Transverse colon (tissue), 4 donors: ENCODE measurements at regions not wholly inside any gene's neighbourhood (a gene's known extent, or its start where the extent isn't known, plus 50 kb on each side); places are given as distances from the start of the nearest gene placed in this dataset.
"Not testable (repeated sequence)": the region's sequence is repeated elsewhere in the genome, so short reads cannot be mapped to it uniquely, and the experiment has no call there.

Source experiments
- DNase-seq: peaks from one replicate; pipeline ENCODE4 v3.0.0-alpha.2; 2019
- H3K27ac ChIP-seq, 4 donors: fragments of 200-600 bp; sonication (generic); 2 replicates each; pipeline ENCODE4 v1.5.1; 2016 to 2018; ENCODE audit warnings: inconsistent platforms in 4 of 4
- H3K27me3 ChIP-seq: fragments of 200-600 bp; sonication (generic); 2 replicates; pipeline ENCODE4 v1.5.1; 2017; ENCODE audit warnings: inconsistent platforms
- H3K36me3 ChIP-seq, 4 donors: fragments of 200-600 bp; sonication (generic); 2 replicates each; pipeline ENCODE4 v1.5.1; 2017 to 2019; ENCODE audit warnings: inconsistent platforms in 4 of 4
- H3K4me1 ChIP-seq, 4 donors: fragments of 200-600 bp; sonication (generic); 2 replicates each; pipeline ENCODE4 v1.5.1; 2017 to 2020; ENCODE audit warnings: inconsistent platforms in 4 of 4
- H3K4me3 ChIP-seq, 4 donors: fragments of 200-600 bp; sonication (generic); 1 replicate in 1 of 4; 2 replicates in 3 of 4; pipeline versions ENCODE4 v1.5.1 to v1.6.1; 2017 to 2019; ENCODE audit warnings: inconsistent platforms in 4 of 4
- H3K9me3 ChIP-seq, 2 donors: fragments of 200-600 bp; sonication (generic); 2 replicates each; pipeline ENCODE4 v1.5.1; 2017 to 2019; ENCODE audit warnings: inconsistent platforms in 2 of 2
- EP300 ChIP-seq: sonication (generic); formaldehyde crosslinking; IDR thresholded peaks from one replicate; pipeline ENCODE4 v1.6.1; 2017; ENCODE audit warnings: antibody characterized with exemption, low read depth
- POLR2A ChIP-seq: fragments of 450-650 bp; IDR thresholded peaks from one replicate; pipeline ENCODE4 v1.6.1; 2016; ENCODE audit warnings: antibody characterized with exemption, mild to moderate bottlenecking, moderate library complexity
- POLR2AphosphoS5 ChIP-seq, 3 donors: sonication (generic); formaldehyde crosslinking; IDR thresholded peaks; one replicate each; pipeline ENCODE4 v1.6.1; 2016; ENCODE audit warnings: antibody characterized with exemption in 3 of 3
- WGBS, 2 donors: methylation state at CpG; one replicate each; pipeline ENCODE4 v1.1.5; 2018; ENCODE audit warnings: low coverage in 1 of 2; 5-methylcytosine and 5-hydroxymethylcytosine counted together
- in situ Hi-C, 4 donors: fragments of 200-750 bp; cut with MboI; loops; one replicate each; pipeline versions ENCODE4 v1.15.0 to v1.15.1; 2017; ENCODE audit warnings: low sequenced_read_pairs in 3 of 4, low pct_ligation_motif_present in 1 of 4, low pct_unique_long_range_greater_than_20kb in 1 of 4
- intact Hi-C: fragments of 100-400 bp; cut with DNase I; formaldehyde crosslinking; loops from one replicate; pipeline ENCODE4 v1.15.1; 2023; ENCODE audit warnings: low total_unique reads
- TF ChIP-seq, protein P1 (sequence below), 5 experiments: fragments of 200-600 bp in 3 of 5; fragments of 450-650 bp in 2 of 5; sonication (generic) in 3 of 5; IDR thresholded peaks; 1 replicate in 2 of 5; 2 replicates in 3 of 5; pipeline ENCODE4 v1.5.1; 2016 to 2017; ENCODE audit warnings: antibody characterized with exemption in 5 of 5, inconsistent platforms in 3 of 5, mild to moderate bottlenecking in 2 of 5, moderate library complexity in 1 of 5

DNA sequence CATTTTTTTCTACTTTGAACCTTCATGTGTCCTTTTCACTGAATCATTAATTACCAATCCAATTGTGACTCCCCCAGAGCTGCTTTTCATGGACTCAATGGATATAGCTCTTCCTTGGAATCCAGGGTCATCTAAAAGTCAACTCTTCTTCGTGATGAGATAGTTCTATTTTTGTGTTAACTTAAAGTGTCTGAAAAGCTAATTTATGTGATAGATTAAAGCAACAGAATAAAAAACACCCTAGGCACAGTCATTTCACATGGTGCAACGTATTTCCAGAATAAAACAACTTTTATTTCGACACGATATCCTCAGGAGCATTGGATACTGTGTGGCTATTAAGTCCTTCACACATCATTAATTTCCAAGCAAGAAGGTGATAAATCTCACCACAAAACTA lies 250.6 kb upstream of the SPHKAP start:
- DNase-seq = no peak
- in situ Hi-C loops (no loop called here), intact Hi-C loops (no loop called here)
- WGBS, 2 donors = 63 to 65% methylated on average over 4 of the region's 4 CpGs
- Histone ChIP-seq H3K4me1 (no peaks in the 10 kb centered on the region), H3K4me3 (no peak overlapping the region), H3K27me3 (no peaks in the 10 kb centered on the region), H3K36me3 (no peaks in the 10 kb centered on the region), H3K9me3 (peaks cover 0 to 3% of the 10 kb centered on the region in 2 donors), H3K27ac (no peak overlapping the region)
- no peak for TF ChIP-seq EP300
- TF ChIP-seq POLR2A = no peak
- TF ChIP-seq, protein P1, sequence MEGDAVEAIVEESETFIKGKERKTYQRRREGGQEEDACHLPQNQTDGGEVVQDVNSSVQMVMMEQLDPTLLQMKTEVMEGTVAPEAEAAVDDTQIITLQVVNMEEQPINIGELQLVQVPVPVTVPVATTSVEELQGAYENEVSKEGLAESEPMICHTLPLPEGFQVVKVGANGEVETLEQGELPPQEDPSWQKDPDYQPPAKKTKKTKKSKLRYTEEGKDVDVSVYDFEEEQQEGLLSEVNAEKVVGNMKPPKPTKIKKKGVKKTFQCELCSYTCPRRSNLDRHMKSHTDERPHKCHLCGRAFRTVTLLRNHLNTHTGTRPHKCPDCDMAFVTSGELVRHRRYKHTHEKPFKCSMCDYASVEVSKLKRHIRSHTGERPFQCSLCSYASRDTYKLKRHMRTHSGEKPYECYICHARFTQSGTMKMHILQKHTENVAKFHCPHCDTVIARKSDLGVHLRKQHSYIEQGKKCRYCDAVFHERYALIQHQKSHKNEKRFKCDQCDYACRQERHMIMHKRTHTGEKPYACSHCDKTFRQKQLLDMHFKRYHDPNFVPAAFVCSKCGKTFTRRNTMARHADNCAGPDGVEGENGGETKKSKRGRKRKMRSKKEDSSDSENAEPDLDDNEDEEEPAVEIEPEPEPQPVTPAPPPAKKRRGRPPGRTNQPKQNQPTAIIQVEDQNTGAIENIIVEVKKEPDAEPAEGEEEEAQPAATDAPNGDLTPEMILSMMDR (IDR thresholded peaks at IDR 0.05) = no peak
- no peak for TF ChIP-seq POLR2AphosphoS5 (IDR thresholded peaks at IDR 0.05)

DNA sequence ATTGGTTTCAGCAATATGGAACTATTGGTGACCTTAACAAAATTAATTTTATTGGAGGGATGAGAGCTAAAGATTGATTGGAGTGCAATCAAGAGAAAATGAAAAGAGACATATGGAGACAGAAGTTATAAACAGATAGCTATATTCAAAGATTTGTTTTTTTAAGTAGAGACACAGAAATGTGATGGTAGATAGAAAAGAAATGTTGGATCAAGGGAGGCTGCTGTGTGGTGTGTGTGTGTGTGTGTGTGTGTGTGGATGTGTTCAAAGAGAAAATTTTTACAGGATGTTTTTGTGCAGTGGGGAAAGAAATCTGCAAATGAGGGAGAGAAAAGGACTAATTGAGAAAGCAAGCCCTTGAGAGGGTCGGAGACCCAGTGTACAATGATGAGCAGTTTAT lies 249.5 kb upstream of the SPHKAP start:
- no peak for TF ChIP-seq EP300
- TF ChIP-seq POLR2A = no peak
- no peak for TF ChIP-seq POLR2AphosphoS5 (IDR thresholded peaks at IDR 0.05)
- TF ChIP-seq, protein P1 (IDR thresholded peaks at IDR 0.05) = no peak
- no peak overlapping the region for H3K4me3 ChIP-seq
- intact Hi-C loops = no loop called here
- H3K27ac ChIP-seq = no peak overlapping the region
- no peaks in the 10 kb centered on the region for H3K36me3 ChIP-seq
- peaks cover 0 to 5% of the 10 kb centered on the region in 2 donors for H3K9me3 ChIP-seq
- WGBS, 2 donors = 22 to 26% methylated on average over 1 of the region's 1 CpG
- no peaks in the 10 kb centered on the region for H3K27me3 ChIP-seq
- in situ Hi-C loops = no loop called here
- H3K4me1 ChIP-seq = no peaks in the 10 kb centered on the region
- DNase-seq = no peak

DNA sequence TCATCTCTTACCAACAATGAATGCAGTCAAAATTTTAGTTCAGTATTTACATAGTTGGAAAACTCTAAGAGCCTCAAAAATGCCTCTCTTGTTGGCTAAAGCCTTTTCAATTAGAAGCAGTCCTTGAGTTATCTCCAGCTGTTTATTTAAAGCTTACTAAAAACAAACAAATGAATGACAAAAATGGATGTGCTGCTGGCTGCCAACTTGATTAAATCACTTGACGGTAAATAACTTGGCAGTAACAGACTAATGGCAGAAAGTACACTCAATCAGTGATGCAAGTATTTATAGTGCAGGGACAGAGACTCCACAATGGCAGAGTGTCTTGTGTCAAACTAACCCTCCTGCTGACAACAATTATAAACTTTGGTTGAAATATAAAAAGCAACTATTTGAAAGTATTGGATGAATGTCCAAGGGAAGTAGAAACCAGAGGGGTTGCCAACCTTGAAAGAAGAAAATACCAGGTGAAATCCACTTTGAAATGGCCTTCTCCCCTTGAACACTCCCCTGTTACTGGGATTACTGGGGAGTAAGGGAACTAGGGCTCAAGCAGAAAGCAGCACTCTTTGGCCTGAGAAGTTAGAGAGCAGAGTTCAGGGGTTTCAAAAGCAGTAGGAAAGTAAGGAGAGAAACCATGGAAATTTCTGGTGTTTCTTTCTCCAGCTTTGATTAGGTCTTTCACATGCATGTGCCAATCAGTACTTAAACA lies 245.2 kb upstream of the SPHKAP start:
- H3K36me3 ChIP-seq = no peaks in the 10 kb centered on the region
- H3K27ac ChIP-seq = no peak overlapping the region
- H3K9me3 ChIP-seq = peaks cover 0 to 5% of the 10 kb centered on the region in 2 donors
- no peaks in the 10 kb centered on the region for H3K27me3 ChIP-seq
- in situ Hi-C loops (no loop called here), intact Hi-C loops (no loop called here)
- no peak for TF ChIP-seq EP300
- no peak for TF ChIP-seq POLR2A
- no peak for TF ChIP-seq POLR2AphosphoS5 (IDR thresholded peaks at IDR 0.05)
- TF ChIP-seq, protein P1 (IDR thresholded peaks at IDR 0.05) = no peak
- WGBS, 2 donors = 44 to 93% methylated on average over 1 of the region's 1 CpG
- H3K4me3 ChIP-seq = no peak overlapping the region
- H3K4me1 ChIP-seq = no peaks in the 10 kb centered on the region
- DNase-seq = no peak

DNA sequence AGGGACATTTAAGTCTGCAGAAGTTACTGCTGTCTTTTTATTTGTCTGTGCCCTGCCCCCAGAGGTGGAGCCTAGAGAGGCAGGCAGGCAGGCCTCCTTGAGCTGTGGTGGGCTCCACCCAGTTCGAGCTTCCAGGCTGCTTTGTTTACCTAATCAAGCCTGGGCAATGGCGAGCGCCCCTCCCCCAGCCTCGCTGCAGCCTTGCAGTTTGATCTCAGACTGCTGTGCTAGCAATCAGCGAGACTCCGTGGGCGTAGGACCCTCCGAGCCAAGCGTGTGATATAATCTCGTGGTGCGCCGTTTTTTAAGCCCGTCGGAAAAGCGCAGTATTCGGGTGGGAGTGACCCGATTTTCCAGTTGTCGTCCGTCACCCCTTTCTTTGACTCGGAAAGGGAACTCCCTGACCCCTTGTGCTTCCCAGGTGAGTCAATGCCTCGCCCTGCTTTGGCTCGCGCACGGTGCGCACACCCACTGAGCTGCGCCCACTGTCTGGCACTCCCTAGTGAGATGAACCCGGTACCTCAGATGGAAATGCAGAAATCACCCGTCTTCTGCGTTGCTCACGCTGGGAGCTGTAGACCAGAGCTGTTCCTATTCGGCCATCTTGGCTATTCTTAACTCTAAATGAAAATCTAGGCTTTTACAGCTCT lies 244.0 kb upstream of the SPHKAP start:
- H3K36me3 ChIP-seq, H3K4me3 ChIP-seq, in situ Hi-C loops, H3K27me3 ChIP-seq, H3K4me1 ChIP-seq, DNase-seq, H3K27ac ChIP-seq, intact Hi-C loops, H3K9me3 ChIP-seq: not testable (repeated sequence)
- WGBS, 2 donors = 83 to 92% methylated on average over 21 to 26 of the region's 31 CpGs
